ENCODE measurements at regions not wholly inside any gene's neighbourhood (a gene's known extent, or its start where the extent isn't known, plus 50 kb on each side); places are given as distances from the start of the nearest gene placed in this dataset.

GRCh38 chr18:37617623-37618022 is 52.0 kb upstream of the CELF4 start:
- TF ChIP-seq EP300 (IDR thresholded peaks at IDR 0.05) (no peak), POLR2AphosphoS5 (IDR thresholded peaks at IDR 0.05) (no peak), CTCF (IDR thresholded peaks at IDR 0.05) (no peak)
